ENCODE measurements at regions not wholly inside any gene's neighbourhood (a gene's known extent, or its start where the extent isn't known, plus 50 kb on each side); places are given as distances from the start of the nearest gene placed in this dataset.
"Not testable (repeated sequence)": the region's sequence is repeated elsewhere in the genome, so short reads cannot be mapped to it uniquely, and the experiment has no call there.

GRCh38 chr2:8549942-8550341 is 131.9 kb upstream of the ID2 start:
- DNase-seq = no peak
- Mint-ChIP-seq H3K27me3 (ENCODE audit: low read depth) (no peaks in the 10 kb centered on the region), H3K36me3 (ENCODE audit: low read depth) (no peaks in the 10 kb centered on the region), H3K4me3 (no peak overlapping the region), H3K4me1 (ENCODE audit: low read depth) (peaks cover 32% of the 10 kb centered on the region), H3K9me3 (no peaks in the 10 kb centered on the region), H3K27ac (no peak overlapping the region)
- intact Hi-C loops (cut with micrococcal nuclease) = loop anchor here (10.0 kb wide), 5 partner anchors 255 to 1675 kb away; partner anchors contain the start of genes KIDINS220 and RSAD2
- CTCF ChIA-PET = interaction anchor here (0.9 kb wide), 1 partner anchor 10 kb away, joined by 3 read pairs; no protein-coding TSS in a partner anchor

GRCh38 chr2:8550481-8550880 is 131.4 kb upstream of the ID2 start:
- CTCF ChIA-PET = interaction anchor here (0.9 kb wide), 1 partner anchor 10 kb away, joined by 3 read pairs; no protein-coding TSS in a partner anchor

GRCh38 chr2:8550937-8551621 is 130.8 kb upstream of the ID2 start:
- Mint-ChIP-seq H3K4me1 (ENCODE audit: low read depth) (peaks cover 22% of the 10 kb centered on the region), H3K27me3 (ENCODE audit: low read depth) (no peaks in the 10 kb centered on the region), H3K4me3 (no peak overlapping the region), H3K36me3 (ENCODE audit: low read depth) (no peaks in the 10 kb centered on the region), H3K9me3 (peaks cover 4% of the 10 kb centered on the region), H3K27ac (no peak overlapping the region)
- intact Hi-C loops (cut with micrococcal nuclease) = no loop called here
- DNase-seq = no peak
- CTCF ChIA-PET = interaction anchor here (0.6 kb wide), 1 partner anchor 12 kb away, joined by 3 read pairs; no protein-coding TSS in a partner anchor

More at GRCh38 chr2:8550481-8550880, 131.4 kb upstream of the ID2 start:
- Mint-ChIP-seq H3K9me3 (peaks cover 4% of the 10 kb centered on the region), H3K27me3 (ENCODE audit: low read depth) (no peaks in the 10 kb centered on the region), H3K27ac (no peak overlapping the region), H3K36me3 (ENCODE audit: low read depth) (no peaks in the 10 kb centered on the region), H3K4me1 (ENCODE audit: low read depth) (peaks cover 27% of the 10 kb centered on the region), H3K4me3 (no peak overlapping the region)
- no peak for DNase-seq
- intact Hi-C loops (cut with micrococcal nuclease) = no loop called here

- Mint-ChIP-seq H3K9me3 (peaks cover 4% of the 10 kb centered on the region), H3K36me3 (ENCODE audit: low read depth) (no peaks in the 10 kb centered on the region), H3K4me3 (no peak overlapping the region), H3K27ac (peak overlapping the region; percentile 1), H3K4me1 (ENCODE audit: low read depth) (peaks cover 17% of the 10 kb centered on the region), H3K27me3 (ENCODE audit: low read depth) (no peaks in the 10 kb centered on the region)
- CTCF ChIA-PET = no interaction called here
- intact Hi-C loops (cut with micrococcal nuclease) = no loop called here
- DNase-seq = no peak
Observed at GRCh38 chr2:8551622-8552074, 130.2 kb upstream of the ID2 start.

- Mint-ChIP-seq H3K27ac (no peak overlapping the region), H3K36me3 (ENCODE audit: low read depth) (no peaks in the 10 kb centered on the region), H3K4me3 (no peak overlapping the region), H3K9me3 (peaks cover 4% of the 10 kb centered on the region), H3K4me1 (ENCODE audit: low read depth) (peaks cover 11% of the 10 kb centered on the region), H3K27me3 (ENCODE audit: low read depth) (no peaks in the 10 kb centered on the region)
- DNase-seq = no peak
- CTCF ChIA-PET = no interaction called here
- intact Hi-C loops (cut with micrococcal nuclease) = no loop called here
Observed at GRCh38 chr2:8552293-8552801, 129.5 kb upstream of the ID2 start.

- CTCF ChIA-PET = interaction anchor here (0.8 kb wide), 1 partner anchor 33 kb away, joined by 5 read pairs; no protein-coding TSS in a partner anchor
Observed at GRCh38 chr2:8553643-8554042, 128.2 kb upstream of the ID2 start.

GRCh38 chr2:8554296-8554806 is 127.5 kb upstream of the ID2 start:
- intact Hi-C loops (cut with micrococcal nuclease) = no loop called here
- H3K27ac Mint-ChIP-seq = no peak overlapping the region
- H3K36me3 Mint-ChIP-seq (ENCODE audit: low read depth) = no peaks in the 10 kb centered on the region
- peaks cover 11% of the 10 kb centered on the region for H3K4me1 Mint-ChIP-seq (ENCODE audit: low read depth)
- H3K4me3 Mint-ChIP-seq = no peak overlapping the region
- H3K27me3 Mint-ChIP-seq (ENCODE audit: low read depth) = no peaks in the 10 kb centered on the region
- CTCF ChIA-PET = no interaction called here
- DNase-seq = no peak
- H3K9me3 Mint-ChIP-seq = peaks cover 16% of the 10 kb centered on the region

More at GRCh38 chr2:8553643-8554042, 128.2 kb upstream of the ID2 start:
- Mint-ChIP-seq H3K4me3 (no peak overlapping the region), H3K27me3 (ENCODE audit: low read depth) (no peaks in the 10 kb centered on the region), H3K4me1 (ENCODE audit: low read depth) (peaks cover 11% of the 10 kb centered on the region), H3K36me3 (ENCODE audit: low read depth) (no peaks in the 10 kb centered on the region), H3K9me3 (peaks cover 10% of the 10 kb centered on the region), H3K27ac (no peak overlapping the region)
- intact Hi-C loops (cut with micrococcal nuclease) = no loop called here
- no peak for DNase-seq

- H3K4me3 Mint-ChIP-seq = no peak overlapping the region
- no peaks in the 10 kb centered on the region for H3K36me3 Mint-ChIP-seq (ENCODE audit: low read depth)
- no peaks in the 10 kb centered on the region for H3K27me3 Mint-ChIP-seq (ENCODE audit: low read depth)
- H3K27ac Mint-ChIP-seq = no peak overlapping the region
- CTCF ChIA-PET = no interaction called here
- intact Hi-C loops (cut with micrococcal nuclease) = no loop called here
- peaks cover 19% of the 10 kb centered on the region for H3K9me3 Mint-ChIP-seq
- no peak for DNase-seq
- H3K4me1 Mint-ChIP-seq (ENCODE audit: low read depth) = peaks cover 11% of the 10 kb centered on the region
Observed at GRCh38 chr2:8555543-8555942, 126.3 kb upstream of the ID2 start.

- intact Hi-C loops (cut with micrococcal nuclease) = no loop called here
Observed at GRCh38 chr2:8558096-8558495, 123.8 kb upstream of the ID2 start.

GRCh38 chr2:8558956-8559355 is 122.9 kb upstream of the ID2 start:
- Mint-ChIP-seq H3K9me3 (peaks cover 31% of the 10 kb centered on the region), H3K27ac (no peak overlapping the region), H3K4me3 (no peak overlapping the region), H3K27me3 (ENCODE audit: low read depth) (no peaks in the 10 kb centered on the region), H3K4me1 (ENCODE audit: low read depth) (no peaks in the 10 kb centered on the region), H3K36me3 (ENCODE audit: low read depth) (no peaks in the 10 kb centered on the region)
- CTCF ChIA-PET = no interaction called here
- intact Hi-C loops (cut with micrococcal nuclease) = no loop called here
- DNase-seq = no peak

More at GRCh38 chr2:8558096-8558495, 123.8 kb upstream of the ID2 start:
- Mint-ChIP-seq H3K27me3 (ENCODE audit: low read depth) (no peaks in the 10 kb centered on the region), H3K27ac (no peak overlapping the region), H3K4me1 (ENCODE audit: low read depth) (no peaks in the 10 kb centered on the region), H3K4me3 (no peak overlapping the region), H3K9me3 (peaks cover 31% of the 10 kb centered on the region), H3K36me3 (ENCODE audit: low read depth) (no peaks in the 10 kb centered on the region)
- CTCF ChIA-PET = no interaction called here
- DNase-seq = no peak

GRCh38 chr2:8559805-8560204 is 122.1 kb upstream of the ID2 start:
- Mint-ChIP-seq H3K9me3 (peaks cover 31% of the 10 kb centered on the region), H3K27ac (no peak overlapping the region), H3K4me3 (no peak overlapping the region), H3K36me3 (ENCODE audit: low read depth) (no peaks in the 10 kb centered on the region), H3K4me1 (ENCODE audit: low read depth) (no peaks in the 10 kb centered on the region), H3K27me3 (ENCODE audit: low read depth) (no peaks in the 10 kb centered on the region)
- intact Hi-C loops (cut with micrococcal nuclease) = no loop called here
- CTCF ChIA-PET = interaction anchor here (0.7 kb wide), 1 partner anchor 10 kb away, joined by 3 read pairs; no protein-coding TSS in a partner anchor
- no peak for DNase-seq

GRCh38 chr2:8561692-8562091 is 120.2 kb upstream of the ID2 start:
- H3K4me3 Mint-ChIP-seq; CTCF ChIA-PET; H3K36me3 Mint-ChIP-seq (ENCODE audit: low read depth); intact Hi-C loops (cut with micrococcal nuclease); H3K27ac Mint-ChIP-seq; H3K27me3 Mint-ChIP-seq (ENCODE audit: low read depth); DNase-seq; H3K4me1 Mint-ChIP-seq (ENCODE audit: low read depth): not testable (repeated sequence)
- peaks cover 26% of the 10 kb centered on the region for H3K9me3 Mint-ChIP-seq

Measured in activated naive CD4-positive, alpha-beta T cell treated with anti-CD3 and anti-CD28 coated beads for 36 hours (primary cell).